Mammary epithelial cell (primary cell): ENCODE measurements at regions not wholly inside any gene's neighbourhood (a gene's known extent, or its start where the extent isn't known, plus 50 kb on each side); places are given as distances from the start of the nearest gene placed in this dataset.

Source experiments
- CTCF ChIP-seq, 2 donors: IDR thresholded peaks in 1 of 2; conservative IDR thresholded peaks in 1 of 2; 2 replicates each; pipeline ENCODE4 v1.5.1; 2011 to 2012; ENCODE audit warnings: inconsistent platforms in 2 of 2, low read length in 2 of 2, mild to moderate bottlenecking in 2 of 2, control low read depth in 1 of 2, low read depth in 1 of 2; ENCODE audit not compliant: insufficient read depth in 1 of 2; ENCODE audit errors: extremely low read depth in 1 of 2
- EZH2 ChIP-seq: IDR thresholded peaks from 2 replicates; pipeline ENCODE4 v1.6.1; 2012; ENCODE audit warnings: low read length, inconsistent platforms, borderline replicate concordance

DNA sequence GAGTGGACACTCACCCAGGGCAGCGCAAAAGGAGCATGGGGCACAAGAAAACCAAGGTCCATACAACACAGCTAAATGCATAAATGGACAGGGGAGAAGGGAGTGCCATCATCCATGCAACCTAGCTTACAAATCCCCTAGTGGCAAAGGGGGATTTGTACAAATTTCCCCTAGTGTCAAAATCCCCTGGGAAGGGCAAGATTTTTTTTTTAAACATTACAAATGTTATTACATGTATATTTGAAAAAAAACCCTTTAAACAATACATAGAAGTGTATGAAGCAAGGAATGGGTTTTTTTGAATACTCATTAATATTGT is 89.6 kb upstream of the IVNS1ABP start:
- TF ChIP-seq CTCF (conservative IDR thresholded peaks at IDR 0.05 in 1 of 2, IDR thresholded peaks at IDR 0.05 in 1 of 2; ENCODE audit: extremely low read depth in 1 of 2, insufficient read depth in 1 of 2, low read depth in 1 of 2, low read length in 2 of 2) (no peak), EZH2 (no peak)
